Choroid plexus epithelial cell (primary cell): ENCODE measurements at regions not wholly inside any gene's neighbourhood (a gene's known extent, or its start where the extent isn't known, plus 50 kb on each side); places are given as distances from the start of the nearest gene placed in this dataset.

Source experiments
- DNase-seq: peaks from one replicate; pipeline ENCODE4 v3.0.0-alpha.2; 2010; ENCODE audit warnings: low read depth
- H3K4me3 ChIP-seq: 2 replicates; pipeline ENCODE4 v1.5.1; 2011; ENCODE audit warnings: low read depth, mild to moderate bottlenecking, control low read depth, low read length, moderate library complexity
- TF ChIP-seq, protein P1 (sequence below): conservative IDR thresholded peaks from 2 replicates; pipeline ENCODE4 v1.5.1; 2011; ENCODE audit warnings: low read depth, mild to moderate bottlenecking, control low read depth, inconsistent platforms, low read length, moderate library complexity

DNA sequence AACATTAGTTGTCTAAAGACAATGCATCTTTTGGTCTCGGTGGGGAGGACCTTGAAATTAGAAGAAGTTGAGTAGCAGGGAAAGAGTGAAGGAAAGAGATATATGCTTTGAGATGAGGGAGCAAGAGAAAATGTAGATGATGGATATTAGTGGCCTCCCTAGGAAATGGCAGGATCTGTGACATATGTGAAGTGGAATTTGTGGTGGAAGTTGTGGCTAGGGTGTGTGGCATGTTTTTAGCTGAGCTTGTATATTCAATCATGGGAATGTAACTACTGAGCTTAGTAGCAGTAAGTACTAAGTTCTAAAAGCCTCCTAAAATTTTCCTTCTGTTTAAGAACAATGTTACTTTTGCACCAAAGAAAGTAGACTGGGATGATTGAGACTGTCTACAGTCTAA, 382.8 kb upstream of the CTSO start:
- H3K4me3 ChIP-seq = no peak overlapping the region
- TF ChIP-seq, protein P1, sequence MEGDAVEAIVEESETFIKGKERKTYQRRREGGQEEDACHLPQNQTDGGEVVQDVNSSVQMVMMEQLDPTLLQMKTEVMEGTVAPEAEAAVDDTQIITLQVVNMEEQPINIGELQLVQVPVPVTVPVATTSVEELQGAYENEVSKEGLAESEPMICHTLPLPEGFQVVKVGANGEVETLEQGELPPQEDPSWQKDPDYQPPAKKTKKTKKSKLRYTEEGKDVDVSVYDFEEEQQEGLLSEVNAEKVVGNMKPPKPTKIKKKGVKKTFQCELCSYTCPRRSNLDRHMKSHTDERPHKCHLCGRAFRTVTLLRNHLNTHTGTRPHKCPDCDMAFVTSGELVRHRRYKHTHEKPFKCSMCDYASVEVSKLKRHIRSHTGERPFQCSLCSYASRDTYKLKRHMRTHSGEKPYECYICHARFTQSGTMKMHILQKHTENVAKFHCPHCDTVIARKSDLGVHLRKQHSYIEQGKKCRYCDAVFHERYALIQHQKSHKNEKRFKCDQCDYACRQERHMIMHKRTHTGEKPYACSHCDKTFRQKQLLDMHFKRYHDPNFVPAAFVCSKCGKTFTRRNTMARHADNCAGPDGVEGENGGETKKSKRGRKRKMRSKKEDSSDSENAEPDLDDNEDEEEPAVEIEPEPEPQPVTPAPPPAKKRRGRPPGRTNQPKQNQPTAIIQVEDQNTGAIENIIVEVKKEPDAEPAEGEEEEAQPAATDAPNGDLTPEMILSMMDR = no peak
- no peak for DNase-seq

- no peak overlapping the region for H3K4me3 ChIP-seq
- DNase-seq = no peak
- TF ChIP-seq, protein P1 = no peak
These were observed 382.1 kb upstream of the CTSO start for GRCh38 chr4:156335721-156336120.

GRCh38 chr4:156330436-156331031, 376.9 kb upstream of the CTSO start:
- H3K4me3 ChIP-seq = no peak overlapping the region
- DNase-seq = no peak
- TF ChIP-seq, protein P1 = no peak

DNA sequence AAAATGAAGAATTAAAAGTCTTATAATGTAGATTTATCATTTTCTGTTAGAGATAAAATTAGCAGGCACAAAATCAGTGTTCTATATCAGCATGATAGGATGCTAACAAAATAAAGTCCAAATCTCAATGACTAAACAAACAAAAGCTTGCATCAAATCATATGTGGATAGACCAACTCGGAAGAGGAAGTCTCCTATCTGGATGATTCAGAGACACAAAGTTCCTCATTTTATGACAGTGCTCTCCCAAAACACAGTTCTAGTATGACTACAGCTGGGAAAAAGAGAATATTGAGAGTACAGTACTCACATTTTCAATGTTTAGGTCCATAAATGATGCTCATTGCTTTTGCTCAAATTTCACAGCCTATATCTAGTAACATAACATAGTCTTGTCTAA, 376.1 kb upstream of the CTSO start:
- no peak for DNase-seq
- H3K4me3 ChIP-seq = no peak overlapping the region
- TF ChIP-seq, protein P1 = no peak

GRCh38 chr4:156328882-156329281, 375.2 kb upstream of the CTSO start:
- TF ChIP-seq, protein P1 = no peak
- no peak overlapping the region for H3K4me3 ChIP-seq
- no peak for DNase-seq

DNA sequence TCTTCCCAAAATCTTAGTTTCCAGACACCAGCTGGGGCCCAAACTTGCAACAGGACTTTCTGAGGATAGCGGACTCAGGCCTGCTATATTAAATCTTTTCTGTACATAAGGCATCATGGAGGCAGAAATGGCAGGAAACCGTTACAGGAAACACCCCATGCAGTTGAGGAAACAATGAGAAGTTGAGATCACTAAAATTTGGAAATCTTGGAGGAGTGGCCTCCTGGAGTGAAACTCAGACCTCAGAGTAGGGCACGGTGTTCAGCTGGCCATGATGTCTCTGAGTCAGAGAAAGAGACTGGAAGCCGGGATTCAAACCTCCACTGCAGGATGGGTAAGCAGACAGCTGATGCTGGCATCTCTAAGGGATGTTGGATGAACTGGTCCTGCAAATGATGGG, 372.6 kb upstream of the CTSO start:
- TF ChIP-seq, protein P1 = no peak
- DNase-seq = no peak
- no peak overlapping the region for H3K4me3 ChIP-seq

DNA sequence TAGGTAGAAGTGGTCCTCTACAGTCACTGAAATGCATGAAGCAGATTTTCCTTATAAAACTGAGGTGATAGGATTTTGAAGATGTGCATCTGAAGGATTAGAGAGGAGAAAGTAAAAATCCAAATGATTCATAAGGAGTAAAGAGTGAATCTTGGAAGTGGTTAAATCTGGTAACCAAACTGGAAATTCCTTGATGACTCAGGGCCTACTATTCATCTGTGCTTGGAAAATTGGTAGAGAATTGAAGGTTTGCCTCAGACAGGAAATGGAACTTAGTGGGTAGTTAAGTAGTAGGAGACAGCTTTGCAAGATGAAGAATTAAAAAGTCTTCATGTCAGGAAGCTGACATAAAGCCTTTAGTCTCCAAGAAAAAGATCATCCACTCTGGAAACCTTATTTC, 368.9 kb upstream of the CTSO start:
- peak; percentile 73 for DNase-seq
- H3K4me3 ChIP-seq = no peak overlapping the region
- TF ChIP-seq, protein P1 = no peak
